ENCODE measurements at regions not wholly inside any gene's neighbourhood (a gene's known extent, or its start where the extent isn't known, plus 50 kb on each side); places are given as distances from the start of the nearest gene placed in this dataset.

DNA sequence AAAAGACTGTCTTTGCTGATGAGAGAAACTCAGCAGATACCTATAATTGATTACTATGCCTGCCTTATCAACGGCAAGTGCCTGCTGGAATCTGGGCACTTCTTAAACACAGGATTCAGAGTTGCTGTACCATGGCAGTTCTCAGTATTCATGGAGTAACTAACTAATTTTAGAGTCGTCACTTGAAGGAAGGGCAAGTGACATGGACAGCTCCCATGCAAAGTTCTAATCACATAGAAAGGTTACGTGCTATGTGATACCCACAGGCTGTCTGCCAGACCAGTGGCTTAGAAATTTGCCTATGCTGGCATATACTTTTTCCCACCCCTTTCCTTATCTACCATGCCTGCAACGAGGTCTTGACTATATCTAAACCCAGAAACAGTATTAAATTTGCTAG lies 931.1 kb upstream of the TENM3 start:
- in situ Hi-C loops (cut with MboI; ENCODE audit: low sequenced_read_pairs) (loop anchor here (10.0 kb wide), 1 partner anchor 213 kb away; no protein-coding TSS in a partner anchor), dilution Hi-C loops (cut with HindIII; ENCODE audit: low sequenced_read_pairs, unreplicated experiment) (no loop called here), intact Hi-C loops (cut with micrococcal nuclease) (no loop called here)
- ChIA-PET CTCF (no interaction called here), POLR2A (ENCODE audit: unreplicated experiment) (no interaction called here)
- no peak overlapping the region for H4K5ac ChIP-seq (ENCODE audit: low read depth, low read length)
- H3K79me1 ChIP-seq (ENCODE audit: low read depth in 1 of 2, low read length in 2 of 2): no peaks in the 10 kb centered on the region
- WGBS, 2 experiments (ENCODE audit: extremely low coverage in 2 of 2, insufficient read length in 1 of 2): no CpG with 5 or more reads among the region's 4 CpGs
- H3K4me3 ChIP-seq (ENCODE audit: insufficient read depth, low read depth, low read length): no peak overlapping the region
- H3K27me3 ChIP-seq (ENCODE audit: control insufficient read depth, insufficient read depth, low read length): no peaks in the 10 kb centered on the region
- no peak overlapping the region for H2BK120ac ChIP-seq (ENCODE audit: low read depth, low read length)
- no peak overlapping the region for H3K27ac ChIP-seq (ENCODE audit: insufficient read depth, low read length)
- DNase-seq (no peak), ATAC-seq (ENCODE audit: low read depth) (no peak)
- H3K4me2 ChIP-seq (ENCODE audit: low read depth, low read length): no peak overlapping the region
- H2AK5ac ChIP-seq (ENCODE audit: low read depth, low read length): no peak overlapping the region
- H3K9ac ChIP-seq (ENCODE audit: low read depth, low read length): no peak overlapping the region
- no peak overlapping the region for H3K23ac ChIP-seq (ENCODE audit: low read depth, low read length)
- TF ChIP-seq POLR2A (IDR thresholded peaks at IDR 0.05; ENCODE audit: low read depth, low read length): no peak
- no peak for TF ChIP-seq NFE2L2 (IDR thresholded peaks at IDR 0.05; ENCODE audit: low read depth, low read length)
- no peak for TF ChIP-seq SMC3 (IDR thresholded peaks at IDR 0.05; ENCODE audit: low read depth, low read length)
- H2BK5ac ChIP-seq (ENCODE audit: low read depth, low read length, poor library complexity, severe bottlenecking): no peak overlapping the region
- no peak overlapping the region for H2AFZ ChIP-seq (replicated peaks; ENCODE audit: low read length, poor library complexity)
- no peak overlapping the region for H4K8ac ChIP-seq (ENCODE audit: low read depth in 2 of 2, low read length in 2 of 2)
- no peak overlapping the region for H2AK9ac ChIP-seq (replicated peaks; ENCODE audit: low read depth, low read length, poor library complexity)
- H4K91ac ChIP-seq (ENCODE audit: insufficient read depth, low read depth, low read length): no peak overlapping the region
- H2BK15ac ChIP-seq (ENCODE audit: low read depth, low read length): no peak overlapping the region
- no peaks in the 10 kb centered on the region for H3K4me1 ChIP-seq (ENCODE audit: control insufficient read depth, insufficient read depth, low read length)
- no peak overlapping the region for H3K18ac ChIP-seq (ENCODE audit: low read depth, low read length)
- H3K4ac ChIP-seq (ENCODE audit: low read depth, low read length): no peak overlapping the region
- H3K36me3 ChIP-seq (ENCODE audit: control insufficient read depth, insufficient read depth, low read length): no peaks in the 10 kb centered on the region
- BruUV-seq (replicated peaks): no TSS peak
- no peak overlapping the region for H3K56ac ChIP-seq (ENCODE audit: extremely low read depth, insufficient read depth, low read length)
- no peaks in the 10 kb centered on the region for H3K9me3 ChIP-seq (ENCODE audit: control insufficient read depth, insufficient read depth, low read length)
- H2BK20ac ChIP-seq (ENCODE audit: low read depth, low read length): no peak overlapping the region
- H4K20me1 ChIP-seq (ENCODE audit: insufficient read depth, low read length): no peaks in the 10 kb centered on the region
- H3K14ac ChIP-seq (replicated peaks; ENCODE audit: low read depth, low read length): no peak overlapping the region
- no peaks in the 10 kb centered on the region for H3K9me1 ChIP-seq (ENCODE audit: insufficient read depth, low read length)

All from IMR-90 (cell line).